D341Med (cell line): ENCODE measurements at regions not wholly inside any gene's neighbourhood (a gene's known extent, or its start where the extent isn't known, plus 50 kb on each side); places are given as distances from the start of the nearest gene placed in this dataset.

Experiments
- DNase-seq: peaks from one replicate; pipeline ENCODE4 v3.0.0; 2012; ENCODE audit warnings: low spot score

DNA sequence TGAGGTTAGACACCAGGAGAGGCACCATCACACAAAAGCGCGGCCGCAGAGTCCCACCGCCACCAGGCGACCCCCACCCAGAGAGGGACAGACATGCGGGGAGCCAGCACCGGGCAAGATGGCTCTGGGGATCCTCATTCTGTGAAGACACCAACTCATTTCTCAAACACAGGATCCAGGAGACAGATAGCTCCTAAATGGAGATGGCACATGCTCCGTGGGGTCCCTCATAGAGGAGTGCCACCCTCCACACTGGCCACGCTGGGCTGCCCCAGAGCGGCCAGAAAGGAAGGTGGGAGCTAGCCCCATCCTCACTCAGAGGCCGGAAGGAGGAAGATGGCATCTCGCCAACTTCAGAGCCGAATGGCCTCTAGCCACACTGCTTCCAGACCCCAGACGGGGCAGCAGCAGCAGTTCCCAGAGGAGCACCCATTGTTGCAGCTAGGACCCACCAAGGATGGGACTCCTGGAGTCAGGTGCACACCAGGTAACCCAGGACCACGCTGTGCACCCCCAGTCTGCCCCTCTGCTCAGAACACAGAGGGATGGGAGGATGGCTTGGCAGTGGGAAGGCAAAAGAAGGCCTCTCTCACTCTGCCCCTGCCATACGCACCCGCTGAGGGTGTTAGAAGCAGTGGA, 78.6 kb downstream of the ZIC5 start:
- DNase-seq = no peak

DNA sequence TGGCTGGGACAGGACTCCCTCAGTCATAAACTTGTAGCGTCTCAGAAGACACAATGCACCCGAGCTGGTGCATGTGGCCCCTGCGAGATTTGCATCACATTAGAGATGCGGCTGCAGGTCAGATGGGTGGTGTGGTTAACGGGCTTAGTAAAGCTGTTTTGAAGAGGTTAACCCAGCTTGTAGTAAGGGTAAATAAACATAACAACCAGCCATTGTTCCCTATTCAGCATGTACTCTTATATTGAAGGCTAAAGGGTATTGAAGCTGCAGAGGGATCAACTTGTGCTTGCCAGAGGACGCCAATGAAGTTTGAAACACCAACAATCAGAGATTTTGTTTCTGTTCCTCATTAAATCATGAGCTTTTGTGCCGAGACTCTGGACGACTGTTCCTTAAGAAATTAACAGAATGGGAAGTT, 79.4 kb downstream of the ZIC5 start:
- DNase-seq = no peak

GRCh38 chr13:99886706-99887105, 84.9 kb downstream of the ZIC5 start:
- no peak for DNase-seq

GRCh38 chr13:99884913-99885312, 86.7 kb downstream of the ZIC5 start:
- DNase-seq = no peak

DNA sequence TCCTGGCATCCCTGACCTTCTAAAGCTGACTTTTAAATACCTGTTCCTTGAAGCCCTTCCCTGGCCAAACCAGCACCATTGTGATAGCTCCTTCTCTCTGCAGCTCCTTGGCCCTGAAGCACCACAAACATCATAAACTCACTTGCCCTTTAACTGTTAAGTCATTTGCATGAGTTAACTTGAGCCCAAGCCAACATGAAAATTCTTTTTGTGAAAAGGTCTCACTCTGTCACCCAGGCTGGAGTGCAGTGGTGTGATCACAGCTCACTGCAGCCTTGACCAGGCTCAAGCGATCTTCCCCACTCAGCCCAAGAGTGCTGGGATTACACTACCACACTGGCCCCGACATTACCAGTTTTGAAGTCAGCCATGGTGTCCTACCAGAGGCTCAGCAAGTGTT, 87.8 kb downstream of the ZIC5 start:
- no peak for DNase-seq

DNA sequence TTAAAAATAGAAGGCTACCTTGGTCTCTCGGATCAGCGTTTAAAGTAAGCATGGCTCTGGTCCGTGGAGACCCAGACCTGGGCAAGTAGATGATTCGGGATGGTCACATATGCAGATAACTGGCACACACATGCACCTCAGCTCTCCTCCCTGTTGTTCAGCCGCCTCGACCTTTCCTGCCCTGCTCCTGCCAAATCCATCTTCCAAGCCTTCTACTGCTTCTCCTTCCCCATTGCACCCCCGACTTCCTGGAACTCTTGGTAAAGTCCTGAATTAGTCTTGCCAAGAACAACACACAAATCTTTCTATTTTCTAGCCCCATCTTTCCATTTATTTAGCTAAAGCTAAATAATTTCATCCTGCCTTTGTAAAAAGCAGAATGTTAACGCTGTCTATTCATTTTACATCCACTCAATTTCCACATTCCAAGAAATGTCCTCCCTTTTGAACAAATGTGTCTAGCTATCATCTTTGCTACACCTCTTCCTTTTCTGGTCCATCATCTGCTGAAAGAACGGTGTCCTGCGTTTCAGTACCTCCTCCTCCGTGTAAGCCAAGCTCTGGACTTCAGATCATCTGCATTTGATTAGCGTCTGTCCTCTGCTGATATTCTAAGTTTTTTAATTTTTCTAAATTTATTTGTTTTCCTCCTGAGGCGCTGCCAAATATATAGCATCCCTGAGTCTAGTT, 92.5 kb downstream of the ZIC5 start:
- DNase-seq = no peak

- no peak for DNase-seq
These were observed 94.9 kb downstream of the ZIC5 start for GRCh38 chr13:99876651-99877050.

- no peak for DNase-seq
These were observed 96.2 kb downstream of the ZIC5 start for GRCh38 chr13:99875391-99875790.

GRCh38 chr13:99873832-99874430, 97.6 kb downstream of the ZIC5 start:
- DNase-seq = no peak

- DNase-seq = no peak
These were observed 98.4 kb downstream of the ZIC5 start for GRCh38 chr13:99873141-99873540.

GRCh38 chr13:99871249-99871898, 100.2 kb downstream of the ZIC5 start:
- no peak for DNase-seq

DNA sequence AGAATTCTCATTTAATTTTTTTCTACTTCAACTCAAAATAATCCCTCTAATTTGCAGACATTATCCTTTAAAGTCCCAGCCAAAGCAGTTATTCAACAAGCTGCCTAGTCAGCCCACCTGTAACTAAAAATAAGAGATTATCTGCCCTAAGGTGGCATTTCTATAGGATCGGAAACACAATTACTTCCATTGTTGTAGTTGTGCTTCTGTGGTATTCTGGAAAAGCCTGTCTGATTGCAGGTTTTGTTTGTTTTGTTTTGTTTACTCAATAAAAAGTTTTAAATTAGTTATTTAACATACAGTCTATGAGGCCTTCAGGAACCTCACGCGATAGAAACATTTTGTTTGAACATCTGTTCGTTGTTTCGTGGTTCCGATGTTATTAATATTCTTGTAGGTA, 101.0 kb downstream of the ZIC5 start:
- DNase-seq = no peak

DNA sequence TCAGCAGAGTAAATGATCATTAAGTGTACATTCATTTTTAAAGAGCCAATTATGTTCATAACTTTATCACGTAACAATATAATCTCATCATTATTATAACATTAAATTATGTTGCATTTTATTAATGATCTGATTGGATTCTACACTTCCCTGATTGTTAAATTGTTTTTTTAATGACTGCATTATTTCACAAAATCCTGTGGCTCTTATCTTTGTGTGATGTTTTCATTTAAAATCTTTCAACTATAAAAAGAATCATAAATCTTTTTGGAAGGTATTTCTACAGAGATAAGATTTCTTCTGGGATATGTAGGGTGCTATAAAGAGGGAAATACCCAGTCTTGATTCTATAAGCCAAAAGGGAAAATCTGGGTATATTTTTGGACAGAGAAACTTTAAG, 101.7 kb downstream of the ZIC5 start:
- no peak for DNase-seq

GRCh38 chr13:99868767-99869166, 102.8 kb downstream of the ZIC5 start:
- DNase-seq = no peak

DNA sequence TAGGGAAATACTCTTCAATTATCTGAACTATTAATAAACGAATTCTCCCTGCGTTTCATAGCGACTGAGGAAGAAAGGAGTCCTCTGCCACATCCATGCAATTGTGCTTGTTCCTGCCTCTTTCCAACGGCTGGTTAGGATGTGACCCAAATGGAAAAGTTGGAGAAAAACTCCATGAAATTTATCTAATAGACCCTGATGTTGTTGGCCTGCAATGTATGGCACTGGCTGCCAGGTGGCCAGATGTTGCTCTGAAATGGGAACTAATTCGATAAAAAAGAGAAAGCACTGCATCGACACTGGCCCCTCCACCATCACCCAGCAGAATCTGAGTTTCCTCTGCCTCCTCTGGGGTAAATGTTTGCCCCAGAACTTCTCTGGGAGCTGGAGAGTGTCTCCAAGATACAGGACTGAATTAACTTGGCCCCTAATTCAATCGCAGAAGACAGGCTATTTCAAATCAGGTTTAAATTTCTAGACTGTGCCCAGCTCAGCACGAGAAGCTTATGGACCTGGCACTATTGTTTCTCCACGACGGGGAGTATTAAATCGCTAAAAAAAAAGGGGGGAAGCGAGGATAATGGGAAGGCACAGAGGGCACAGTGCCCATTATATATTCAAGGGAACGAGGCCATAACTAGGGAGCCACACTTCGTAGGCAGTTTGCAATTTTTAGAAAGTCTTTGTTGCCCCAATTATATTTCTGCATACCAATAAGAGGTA, 103.9 kb downstream of the ZIC5 start:
- DNase-seq = no peak

- DNase-seq = no peak
These were observed 104.8 kb downstream of the ZIC5 start for GRCh38 chr13:99866781-99867180.

DNA sequence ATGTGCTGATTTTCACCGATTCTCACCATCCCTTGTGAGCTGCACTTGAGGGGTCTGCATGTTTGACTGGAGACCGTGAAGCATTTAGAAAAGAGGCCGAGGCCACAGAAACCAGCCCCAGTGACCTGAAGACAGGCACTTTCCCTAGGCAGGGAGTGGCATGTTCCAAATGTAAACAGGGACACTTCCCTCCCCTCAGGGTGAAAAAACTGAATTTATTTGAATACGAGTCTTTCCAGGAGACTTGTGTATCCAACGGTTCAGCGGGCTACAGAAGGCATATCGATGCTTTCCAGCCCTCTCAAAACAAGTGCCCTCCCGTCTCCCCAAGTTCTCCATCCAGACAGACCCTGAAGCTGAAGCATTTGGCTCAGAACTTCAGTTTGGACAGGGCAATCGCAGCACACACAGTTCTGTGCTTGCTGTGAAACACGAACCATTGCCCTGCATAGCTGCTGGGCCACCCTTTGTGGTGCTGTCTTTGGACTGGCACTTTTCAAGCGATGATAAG, 106.1 kb downstream of the ZIC5 start:
- DNase-seq = no peak

- no peak for DNase-seq
These were observed 107.0 kb downstream of the ZIC5 start for GRCh38 chr13:99864627-99864990.

DNA sequence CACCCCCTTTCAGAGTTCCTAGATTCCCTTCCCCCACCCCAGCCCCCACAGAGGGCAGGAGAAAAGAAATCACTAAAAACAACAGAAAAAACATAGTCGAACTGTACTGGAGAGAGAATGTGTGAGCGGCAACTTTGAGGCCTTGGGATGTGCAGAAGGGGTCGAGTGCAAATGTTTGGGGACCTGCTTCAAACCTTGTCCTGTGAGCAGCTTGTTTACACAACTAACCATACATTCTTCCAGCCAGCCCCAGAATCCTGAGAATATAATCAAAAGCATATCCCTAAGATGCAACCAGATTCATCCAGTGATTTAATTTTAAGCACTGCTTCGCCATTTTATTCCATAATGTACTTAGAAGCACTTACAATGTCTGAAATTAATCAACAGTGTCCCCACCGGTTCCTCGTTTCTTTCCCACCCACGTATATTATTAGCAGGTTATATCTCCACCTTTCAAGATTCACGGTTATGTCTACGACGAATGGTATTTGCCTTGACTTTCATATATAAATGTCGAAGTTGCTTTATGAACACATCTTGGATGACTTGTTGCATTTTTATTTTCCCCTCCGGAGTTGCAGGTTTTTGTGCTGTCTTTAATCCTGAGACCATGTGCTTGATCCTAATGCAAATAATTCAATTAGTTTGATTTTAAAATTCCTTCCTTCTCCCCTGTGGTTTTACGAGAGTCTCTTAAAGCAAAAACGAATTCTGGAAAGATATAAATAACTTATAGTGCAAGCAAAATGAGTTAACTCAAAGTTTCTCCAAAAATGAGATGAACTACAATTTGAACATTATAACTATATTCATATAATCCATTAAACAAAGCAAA, 107.6 kb downstream of the ZIC5 start:
- DNase-seq = no peak

GRCh38 chr13:99862244-99862643, 109.3 kb downstream of the ZIC5 start:
- no peak for DNase-seq

GRCh38 chr13:99861771-99862170, 109.8 kb downstream of the ZIC5 start:
- DNase-seq = no peak
